GM23338 (cell line): ENCODE measurements at regions not wholly inside any gene's neighbourhood (a gene's known extent, or its start where the extent isn't known, plus 50 kb on each side); places are given as distances from the start of the nearest gene placed in this dataset.

Experiments
- ATAC-seq: fragments of 200-7000 bp; cut with Tn5 transposase; 3 replicates; pipeline ENCODE4 v1.9.1; 2020
- DNase-seq: peaks from one replicate; pipeline ENCODE4 v3.0.0-alpha.2; 2015; ENCODE audit warnings: low spot score
- H2AFZ ChIP-seq: fragments of 200-600 bp; sonication (generic); 2 replicates; pipeline ENCODE4 v1.8.0; 2016; ENCODE audit warnings: antibody characterized with exemption, mild to moderate bottlenecking, moderate library complexity
- H3F3A ChIP-seq: fragments of 200-600 bp; sonication (generic); replicated peaks from 2 replicates; pipeline ENCODE4 v1.8.0; 2017; ENCODE audit warnings: antibody characterized with exemption, mixed run types, low read depth
- H3K27ac ChIP-seq: fragments of 200-600 bp; sonication (generic); 2 replicates; pipeline ENCODE4 v1.6.1; 2016; ENCODE audit warnings: low read depth
- H3K27me3 ChIP-seq: fragments of 200-600 bp; sonication (generic); 2 replicates; pipeline ENCODE4 v1.8.0; 2016; ENCODE audit warnings: mild to moderate bottlenecking, mixed run types, moderate library complexity; ENCODE audit not compliant: insufficient read depth
- H3K36me3 ChIP-seq: fragments of 200-600 bp; sonication (generic); 2 replicates; pipeline ENCODE4 v1.8.0; 2016; ENCODE audit warnings: mild to moderate bottlenecking; ENCODE audit not compliant: insufficient read depth
- H3K4me1 ChIP-seq: fragments of 200-600 bp; sonication (generic); 2 replicates; pipeline ENCODE4 v1.8.0; 2016; ENCODE audit warnings: mild to moderate bottlenecking, moderate library complexity; ENCODE audit not compliant: insufficient read depth
- H3K4me2 ChIP-seq: fragments of 200-600 bp; sonication (generic); 2 replicates; pipeline ENCODE4 v1.7.1; 2017; ENCODE audit warnings: mixed run types
- H3K4me3 ChIP-seq: fragments of 200-600 bp; sonication (generic); 2 replicates; pipeline ENCODE4 v1.6.1; 2016; ENCODE audit warnings: mixed run types
- H3K79me2 ChIP-seq: fragments of 200-600 bp; sonication (generic); replicated peaks from 2 replicates; pipeline ENCODE4 v1.8.0; 2017; ENCODE audit warnings: mild to moderate bottlenecking; ENCODE audit not compliant: insufficient read depth
- H3K9me2 ChIP-seq: fragments of 200-600 bp; sonication (generic); 2 replicates; pipeline ENCODE4 v1.8.0; 2017; ENCODE audit not compliant: insufficient read depth
- H4K20me1 ChIP-seq: fragments of 200-600 bp; sonication (generic); replicated peaks from 2 replicates; pipeline ENCODE4 v1.8.0; 2017; ENCODE audit warnings: mild to moderate bottlenecking; ENCODE audit not compliant: insufficient read depth
- H3K27ac Mint-ChIP-seq: 2 replicates; pipeline ENCODE4 v1.8.0; 2020; ENCODE audit warnings: inconsistent platforms, mild to moderate bottlenecking, moderate library complexity, mixed read lengths
- H3K27me3 Mint-ChIP-seq: 3 replicates; pipeline ENCODE4 v1.8.0; 2022; ENCODE audit warnings: low read depth, mild to moderate bottlenecking, moderate library complexity, mixed read lengths, inconsistent platforms; ENCODE audit not compliant: insufficient read depth, poor library complexity
- H3K36me3 Mint-ChIP-seq: 3 replicates; pipeline ENCODE4 v1.8.0; 2021; ENCODE audit warnings: low read depth, mild to moderate bottlenecking, inconsistent platforms, moderate library complexity, mixed read lengths
- H3K4me1 Mint-ChIP-seq: 3 replicates; pipeline ENCODE4 v1.8.0; 2020; ENCODE audit warnings: mild to moderate bottlenecking, inconsistent platforms, mixed read lengths
- H3K4me3 Mint-ChIP-seq: 3 replicates; pipeline ENCODE4 v1.8.0; 2021; ENCODE audit warnings: moderate library complexity, mild to moderate bottlenecking, inconsistent platforms, mixed read lengths
- H3K9me3 Mint-ChIP-seq: 3 replicates; pipeline ENCODE4 v1.8.0; 2020; ENCODE audit warnings: moderate library complexity, mild to moderate bottlenecking, inconsistent platforms, mixed read lengths
- CREB1 ChIP-seq: fragments of 250-450 bp; sonication (Bioruptor Pico); IDR thresholded peaks from 2 replicates; pipeline ENCODE4 v1.5.0; 2020; ENCODE audit warnings: low read depth, mild to moderate bottlenecking, moderate library complexity
- CTCF ChIP-seq, 2 experiments: fragments of 200-600 bp in 1 of 2; sonication (generic) in 1 of 2; conservative IDR thresholded peaks; 2 replicates each; pipeline versions ENCODE4 v1.5.1 to v1.6.1; 2016 to 2017; ENCODE audit warnings: antibody characterized with exemption in 2 of 2, low read depth in 2 of 2, mild to moderate bottlenecking in 2 of 2, moderate library complexity in 1 of 2
- EZH2 ChIP-seq: fragments of 200-600 bp; sonication (generic); IDR thresholded peaks from one replicate; pipeline ENCODE4 v1.8.0; 2017; ENCODE audit warnings: antibody characterized with exemption, mild to moderate bottlenecking, low read depth; ENCODE audit not compliant: unreplicated experiment
- EZH2phosphoT487 ChIP-seq: fragments of 200-600 bp; sonication (generic); IDR thresholded peaks from one replicate; pipeline ENCODE4 v1.8.1; 2018; ENCODE audit warnings: antibody characterized with exemption; ENCODE audit not compliant: unreplicated experiment
- JUNB ChIP-seq: IDR thresholded peaks from one replicate; pipeline ENCODE4 v1.6.1; 2016; ENCODE audit warnings: antibody characterized with exemption; ENCODE audit not compliant: unreplicated experiment
- NANOG ChIP-seq: IDR thresholded peaks from 2 replicates; pipeline ENCODE4 v1.6.1; 2016; ENCODE audit warnings: antibody characterized with exemption, borderline replicate concordance
- POLR2AphosphoS5 ChIP-seq: IDR thresholded peaks from 2 replicates; pipeline ENCODE4 v1.6.1; 2016; ENCODE audit warnings: antibody characterized with exemption, low read depth
- REST ChIP-seq: IDR thresholded peaks from one replicate; pipeline ENCODE4 v1.6.1; 2018; ENCODE audit warnings: antibody characterized with exemption; ENCODE audit not compliant: unreplicated experiment
- STAT1 ChIP-seq: IDR thresholded peaks from one replicate; pipeline ENCODE4 v1.6.1; 2016; ENCODE audit warnings: antibody characterized with exemption; ENCODE audit not compliant: unreplicated experiment
- ZNF114 ChIP-seq: fragments of 250-450 bp; sonication (Bioruptor Pico); IDR thresholded peaks from 2 replicates; pipeline ENCODE4 v1.5.0; 2020; ENCODE audit warnings: mild to moderate bottlenecking, moderate library complexity
- ZNF331 ChIP-seq: fragments of 250-450 bp; sonication (Bioruptor Pico); IDR thresholded peaks from 2 replicates; pipeline ENCODE4 v1.5.0; 2020; ENCODE audit warnings: low read depth, mild to moderate bottlenecking, moderate library complexity
- ZNF462 ChIP-seq: fragments of 250-450 bp; sonication (Bioruptor Pico); IDR thresholded peaks from 2 replicates; pipeline ENCODE4 v1.5.0; 2020; ENCODE audit warnings: mild to moderate bottlenecking, moderate library complexity
- TF ChIP-seq, protein P1 (sequence below): IDR thresholded peaks from 2 replicates; pipeline ENCODE4 v1.6.1; 2016; ENCODE audit warnings: antibody characterized with exemption

DNA sequence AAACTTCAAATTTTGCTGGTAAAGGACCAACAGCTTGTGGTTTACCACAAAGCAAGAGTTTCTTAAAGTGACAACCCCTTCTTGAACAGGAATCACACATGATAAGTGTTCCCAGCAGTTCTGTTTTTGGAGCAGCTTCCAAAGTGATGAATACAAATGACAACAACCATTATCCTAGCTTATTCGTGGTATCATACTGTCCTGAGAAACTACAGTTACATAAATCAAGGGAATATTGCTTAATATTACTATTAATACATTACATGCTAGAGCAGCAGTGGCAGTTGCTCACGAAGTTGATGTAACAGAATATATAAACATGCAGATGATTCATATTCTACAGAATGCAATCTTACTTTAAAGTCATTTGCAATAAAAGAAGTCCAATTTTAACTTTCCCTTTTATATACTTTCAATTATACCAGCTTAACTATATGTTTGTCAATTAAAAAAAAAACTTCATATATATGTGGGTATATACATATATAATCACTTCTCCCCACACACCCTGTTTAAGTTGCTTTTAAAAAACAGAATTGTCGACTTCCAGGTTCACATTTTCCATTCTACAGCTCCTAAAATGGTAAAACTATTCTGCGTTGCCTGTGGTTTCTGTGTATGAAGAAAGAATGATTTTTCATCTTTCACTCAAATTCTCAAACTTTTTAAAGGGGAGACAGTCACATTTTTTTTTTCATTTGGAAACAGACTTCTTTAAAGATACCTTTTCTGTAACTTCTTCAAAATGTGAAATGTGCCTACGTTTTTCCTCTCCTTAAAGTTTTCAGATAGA is 713.6 kb downstream of the TDRD15 start:
- Histone ChIP-seq H4K20me1 (no peaks in the 10 kb centered on the region), H2AFZ (no peak overlapping the region), H3K9me2 (no peaks in the 10 kb centered on the region), H3K4me2 (no peak overlapping the region), H3K27me3 (no peaks in the 10 kb centered on the region), H3K4me1 (no peaks in the 10 kb centered on the region), H3K79me2 (no peaks in the 10 kb centered on the region), H3F3A (no peaks in the 10 kb centered on the region), H3K4me3 (no peak overlapping the region), H3K36me3 (no peaks in the 10 kb centered on the region), H3K27ac (no peak overlapping the region)
- TF ChIP-seq ZNF462 (no peak), EZH2 (no peak), NANOG (no peak), POLR2AphosphoS5 (no peak), STAT1 (no peak), CREB1 (CRISPR knock-in tag) (no peak), CTCF (conservative IDR thresholded peaks at IDR 0.05; ENCODE audit: low read depth in 2 of 2) (no peak), EZH2phosphoT487 (no peak), ZNF114 (CRISPR knock-in tag) (no peak), JUNB (no peak), ZNF331 (CRISPR knock-in tag) (no peak), REST (no peak)
- TF ChIP-seq, protein P1, sequence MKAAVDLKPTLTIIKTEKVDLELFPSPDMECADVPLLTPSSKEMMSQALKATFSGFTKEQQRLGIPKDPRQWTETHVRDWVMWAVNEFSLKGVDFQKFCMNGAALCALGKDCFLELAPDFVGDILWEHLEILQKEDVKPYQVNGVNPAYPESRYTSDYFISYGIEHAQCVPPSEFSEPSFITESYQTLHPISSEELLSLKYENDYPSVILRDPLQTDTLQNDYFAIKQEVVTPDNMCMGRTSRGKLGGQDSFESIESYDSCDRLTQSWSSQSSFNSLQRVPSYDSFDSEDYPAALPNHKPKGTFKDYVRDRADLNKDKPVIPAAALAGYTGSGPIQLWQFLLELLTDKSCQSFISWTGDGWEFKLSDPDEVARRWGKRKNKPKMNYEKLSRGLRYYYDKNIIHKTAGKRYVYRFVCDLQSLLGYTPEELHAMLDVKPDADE: no peak
- Mint-ChIP-seq H3K4me3 (no peak overlapping the region), H3K27me3 (peaks cover 2% of the 10 kb centered on the region), H3K4me1 (peaks cover 18% of the 10 kb centered on the region), H3K36me3 (no peaks in the 10 kb centered on the region), H3K9me3 (no peaks in the 10 kb centered on the region; the same call in 2 of the 3 replicates), H3K27ac (no peak overlapping the region)
- DNase-seq (no peak), ATAC-seq (no peak)
